Tibial nerve (tissue), 4 donors: ENCODE measurements at regions not wholly inside any gene's neighbourhood (a gene's known extent, or its start where the extent isn't known, plus 50 kb on each side); places are given as distances from the start of the nearest gene placed in this dataset.

Source experiments
- DNase-seq, 2 donors: peaks; one replicate each; pipeline ENCODE4 v3.0.0-alpha.2; 2019; ENCODE audit warnings: low spot score in 2 of 2
- H3K27ac ChIP-seq, 4 donors: fragments of 200-600 bp; sonication (generic) in 3 of 4; one replicate each; pipeline ENCODE4 v1.5.1; 2017 to 2019; ENCODE audit warnings: mild to moderate bottlenecking in 1 of 4
- H3K27me3 ChIP-seq, 2 donors: fragments of 200-600 bp; sonication (generic) in 1 of 2; one replicate each; pipeline versions ENCODE4 v1.5.1 to v1.6.0; 2017 to 2019
- H3K36me3 ChIP-seq, 3 donors: fragments of 200-600 bp; sonication (generic); one replicate each; pipeline ENCODE4 v1.5.1; 2018 to 2019
- H3K4me1 ChIP-seq, 4 donors: fragments of 200-600 bp; sonication (generic) in 3 of 4; one replicate each; pipeline ENCODE4 v1.5.1; 2017 to 2019
- H3K4me3 ChIP-seq, 4 donors: fragments of 200-600 bp; sonication (generic) in 3 of 4; one replicate each; pipeline ENCODE4 v1.5.1; 2017 to 2019; ENCODE audit warnings: mild to moderate bottlenecking in 1 of 4, moderate library complexity in 1 of 4
- H3K9me3 ChIP-seq, 4 donors: fragments of 200-600 bp; sonication (generic) in 3 of 4; one replicate each; pipeline ENCODE4 v1.5.1; 2017 to 2019
- EP300 ChIP-seq, 2 donors: sonication (generic); formaldehyde crosslinking; IDR thresholded peaks; one replicate each; pipeline ENCODE4 v1.6.1; 2017; ENCODE audit warnings: antibody characterized with exemption in 2 of 2, mild to moderate bottlenecking in 1 of 2
- POLR2A ChIP-seq, 2 donors: fragments of 450-650 bp; IDR thresholded peaks; one replicate each; pipeline ENCODE4 v1.6.1; 2017; ENCODE audit warnings: antibody characterized with exemption in 2 of 2, mild to moderate bottlenecking in 2 of 2, moderate library complexity in 2 of 2
- WGBS, 2 donors: methylation state at CpG; one replicate each; pipeline ENCODE4 v1.1.5; 2018; 5-methylcytosine and 5-hydroxymethylcytosine counted together
- TF ChIP-seq, protein P1 (sequence below), 5 experiments: fragments of 200-600 bp in 3 of 5; fragments of 450-650 bp in 2 of 5; sonication (generic) in 3 of 5; IDR thresholded peaks; one replicate each; pipeline ENCODE4 v1.5.1; 2016 to 2019; ENCODE audit warnings: antibody characterized with exemption in 5 of 5, mild to moderate bottlenecking in 3 of 5, moderate library complexity in 2 of 5

DNA sequence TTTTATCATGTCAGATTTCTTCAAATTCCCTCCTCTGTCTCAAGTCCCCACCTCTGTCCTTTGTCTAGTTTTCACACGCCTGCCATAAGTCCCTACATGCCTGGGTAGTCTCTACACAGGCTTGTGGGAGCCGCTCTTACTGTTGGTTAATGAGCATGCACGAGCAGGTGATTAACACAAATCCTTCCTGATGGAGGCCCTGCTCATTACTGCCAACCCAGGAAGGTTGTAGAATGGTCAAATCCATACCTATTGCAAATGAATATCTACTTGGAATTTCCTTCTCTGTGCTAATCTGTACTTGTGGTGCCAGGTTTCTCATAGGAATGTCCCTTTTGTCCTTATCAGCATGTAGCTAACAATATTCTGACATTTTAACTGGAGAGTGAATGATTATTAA, 208.4 kb upstream of the HDX start:
- DNase-seq: no peak
- 34 to 65% methylated on average over 3 of the region's 3 CpGs for WGBS, 2 donors
- H3K9me3 ChIP-seq: no peaks in the 10 kb centered on the region
- H3K4me3 ChIP-seq: no peak overlapping the region
- no peaks in the 10 kb centered on the region for H3K36me3 ChIP-seq
- H3K4me1 ChIP-seq: no peaks in the 10 kb centered on the region
- H3K27ac ChIP-seq: no peak overlapping the region
- TF ChIP-seq EP300 (IDR thresholded peaks at IDR 0.05) (no peak), POLR2A (IDR thresholded peaks at IDR 0.05) (no peak)
- TF ChIP-seq, protein P1, sequence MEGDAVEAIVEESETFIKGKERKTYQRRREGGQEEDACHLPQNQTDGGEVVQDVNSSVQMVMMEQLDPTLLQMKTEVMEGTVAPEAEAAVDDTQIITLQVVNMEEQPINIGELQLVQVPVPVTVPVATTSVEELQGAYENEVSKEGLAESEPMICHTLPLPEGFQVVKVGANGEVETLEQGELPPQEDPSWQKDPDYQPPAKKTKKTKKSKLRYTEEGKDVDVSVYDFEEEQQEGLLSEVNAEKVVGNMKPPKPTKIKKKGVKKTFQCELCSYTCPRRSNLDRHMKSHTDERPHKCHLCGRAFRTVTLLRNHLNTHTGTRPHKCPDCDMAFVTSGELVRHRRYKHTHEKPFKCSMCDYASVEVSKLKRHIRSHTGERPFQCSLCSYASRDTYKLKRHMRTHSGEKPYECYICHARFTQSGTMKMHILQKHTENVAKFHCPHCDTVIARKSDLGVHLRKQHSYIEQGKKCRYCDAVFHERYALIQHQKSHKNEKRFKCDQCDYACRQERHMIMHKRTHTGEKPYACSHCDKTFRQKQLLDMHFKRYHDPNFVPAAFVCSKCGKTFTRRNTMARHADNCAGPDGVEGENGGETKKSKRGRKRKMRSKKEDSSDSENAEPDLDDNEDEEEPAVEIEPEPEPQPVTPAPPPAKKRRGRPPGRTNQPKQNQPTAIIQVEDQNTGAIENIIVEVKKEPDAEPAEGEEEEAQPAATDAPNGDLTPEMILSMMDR (IDR thresholded peaks at IDR 0.05): no peak
- peaks cover 0 to 6% of the 10 kb centered on the region in 2 donors for H3K27me3 ChIP-seq

DNA sequence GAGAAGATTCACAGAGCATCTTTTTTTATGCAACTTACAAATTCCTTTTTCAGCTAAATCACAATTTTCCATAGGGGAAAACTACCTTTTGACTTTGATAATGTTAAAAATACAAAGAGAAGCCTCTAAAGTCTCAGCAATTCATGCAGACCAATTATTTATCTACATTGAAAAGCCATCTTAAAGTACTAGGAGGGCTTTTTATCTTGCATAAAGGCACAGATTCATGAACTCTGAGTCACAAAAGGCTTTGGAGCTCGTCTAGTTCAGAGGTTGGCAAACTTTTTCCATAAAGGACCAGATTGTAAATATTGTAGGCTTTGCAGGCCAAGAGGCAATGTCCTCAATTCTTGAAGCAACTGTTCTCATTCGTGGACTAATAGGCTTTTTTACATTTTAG, 210.4 kb upstream of the HDX start:
- TF ChIP-seq EP300 (IDR thresholded peaks at IDR 0.05): no peak
- TF ChIP-seq, protein P1 (IDR thresholded peaks at IDR 0.05): no peak
- Histone ChIP-seq H3K27ac (no peak overlapping the region), H3K27me3 (peaks cover 0 to 6% of the 10 kb centered on the region in 2 donors), H3K9me3 (no peaks in the 10 kb centered on the region), H3K4me3 (no peak overlapping the region), H3K4me1 (no peaks in the 10 kb centered on the region), H3K36me3 (no peaks in the 10 kb centered on the region)
- 20 to 21% methylated on average over 2 of the region's 2 CpGs for WGBS, 2 donors
- no peak for DNase-seq

DNA sequence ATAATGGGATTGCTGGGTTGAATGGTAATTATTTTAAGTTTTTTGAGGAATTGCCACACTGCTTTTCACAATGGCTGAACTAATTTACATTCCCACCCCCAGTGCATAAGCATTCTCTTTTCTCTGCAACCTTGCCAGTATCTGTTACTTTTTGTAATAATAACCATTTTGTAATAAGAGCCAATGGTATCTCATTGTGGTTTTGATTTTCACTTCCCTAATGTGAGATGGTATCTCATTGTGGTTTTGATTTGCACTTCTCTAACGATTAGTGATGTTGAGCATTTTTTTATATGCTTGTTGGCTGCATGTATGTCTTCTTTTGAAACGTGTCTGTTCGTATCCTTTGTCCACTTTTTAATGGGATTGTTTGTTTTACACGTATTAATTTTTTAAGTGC, 213.1 kb upstream of the HDX start:
- no peak for DNase-seq
- no peaks in the 10 kb centered on the region for H3K4me1 ChIP-seq
- H3K4me3 ChIP-seq: no peak overlapping the region
- 47 to 49% methylated on average over 4 of the region's 4 CpGs for WGBS, 2 donors
- TF ChIP-seq, protein P1 (IDR thresholded peaks at IDR 0.05): no peak
- TF ChIP-seq POLR2A (IDR thresholded peaks at IDR 0.05): no peak
- no peak for TF ChIP-seq EP300 (IDR thresholded peaks at IDR 0.05)
- no peaks in the 10 kb centered on the region for H3K27me3 ChIP-seq
- H3K36me3 ChIP-seq: no peaks in the 10 kb centered on the region
- H3K9me3 ChIP-seq: no peaks in the 10 kb centered on the region
- no peak overlapping the region for H3K27ac ChIP-seq

DNA sequence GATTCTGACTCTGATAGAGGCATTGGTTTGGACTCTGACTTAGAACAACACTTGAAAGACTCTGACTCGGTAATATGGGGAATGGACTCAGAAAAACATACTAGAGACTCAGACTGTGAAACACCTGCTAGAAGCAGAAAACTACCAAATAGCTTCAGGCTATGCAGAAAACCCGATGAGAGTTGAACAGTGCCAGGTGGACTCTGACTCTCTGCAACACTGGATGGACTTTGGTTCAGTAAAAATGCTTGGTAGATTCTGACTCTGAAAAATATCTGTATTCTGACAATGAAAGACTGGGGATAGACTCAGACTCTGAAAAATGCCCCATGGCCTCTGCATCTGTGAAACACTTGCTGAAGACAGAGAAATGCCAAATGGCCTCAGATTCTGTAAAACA, 215.1 kb upstream of the HDX start:
- H3K27ac ChIP-seq: no peak overlapping the region
- H3K36me3 ChIP-seq: no peaks in the 10 kb centered on the region
- H3K9me3 ChIP-seq: no peaks in the 10 kb centered on the region
- no peak for DNase-seq
- no peaks in the 10 kb centered on the region for H3K27me3 ChIP-seq
- WGBS, 2 donors: 41 to 60% methylated on average over 2 of the region's 2 CpGs
- H3K4me1 ChIP-seq: no peaks in the 10 kb centered on the region
- H3K4me3 ChIP-seq: no peak overlapping the region
- TF ChIP-seq, protein P1 (IDR thresholded peaks at IDR 0.05): no peak
- TF ChIP-seq POLR2A (IDR thresholded peaks at IDR 0.05) (no peak), EP300 (IDR thresholded peaks at IDR 0.05) (no peak)

DNA sequence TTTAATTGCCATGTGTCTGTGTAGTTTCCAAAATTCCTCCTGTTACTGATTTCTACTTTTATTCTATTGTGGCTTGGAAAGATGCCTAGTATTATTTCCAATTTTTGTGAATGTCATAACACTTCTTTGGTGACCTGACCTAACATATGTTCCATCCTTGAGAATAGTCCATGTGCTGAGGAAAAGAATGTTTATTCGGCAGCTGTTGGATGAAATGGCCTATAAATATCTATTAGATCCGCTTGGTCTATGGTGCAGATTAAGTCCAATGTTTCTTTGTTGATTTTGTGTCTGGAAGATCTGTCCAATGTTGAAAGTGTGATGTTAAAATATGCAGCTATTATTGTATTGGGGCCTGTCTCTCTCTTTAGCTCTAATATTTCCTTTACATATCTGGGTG, 219.2 kb upstream of the HDX start:
- TF ChIP-seq EP300 (IDR thresholded peaks at IDR 0.05) (no peak), POLR2A (IDR thresholded peaks at IDR 0.05) (no peak)
- TF ChIP-seq, protein P1 (IDR thresholded peaks at IDR 0.05): no peak
- Histone ChIP-seq H3K4me3 (no peak overlapping the region), H3K27ac (no peak overlapping the region), H3K9me3 (no peaks in the 10 kb centered on the region), H3K4me1 (no peaks in the 10 kb centered on the region), H3K36me3 (no peaks in the 10 kb centered on the region), H3K27me3 (no peaks in the 10 kb centered on the region)
- WGBS, 2 donors: 62 to 69% methylated on average over 2 of the region's 2 CpGs
- no peak for DNase-seq
